ENCODE measurements at regions not wholly inside any gene's neighbourhood (a gene's known extent, or its start where the extent isn't known, plus 50 kb on each side); places are given as distances from the start of the nearest gene placed in this dataset.

- peaks cover 3% of the 10 kb centered on the region for H3K4me1 Mint-ChIP-seq (ENCODE audit: low read depth, unreplicated experiment)
Observed at GRCh38 chr6:164911151-164911550, 398.3 kb downstream of the C6orf118 start.

GRCh38 chr6:164906766-164907165 is 402.6 kb downstream of the C6orf118 start:
- H3K27ac Mint-ChIP-seq (ENCODE audit: unreplicated experiment), result no peak overlapping the region
- no peaks in the 10 kb centered on the region for H3K27me3 Mint-ChIP-seq (ENCODE audit: unreplicated experiment)
- no peak for TF ChIP-seq CTCF (IDR thresholded peaks at IDR 0.05; ENCODE audit: partially characterized antibody, unreplicated experiment)
- H3K9me3 Mint-ChIP-seq (ENCODE audit: unreplicated experiment), result no peaks in the 10 kb centered on the region
- H3K4me3 Mint-ChIP-seq (ENCODE audit: unreplicated experiment), result no peak overlapping the region
- no peaks in the 10 kb centered on the region for H3K36me3 Mint-ChIP-seq (ENCODE audit: unreplicated experiment)
- DNase-seq, result no peak
- peaks cover under 1% of the 10 kb centered on the region for H3K4me1 Mint-ChIP-seq (ENCODE audit: low read depth, unreplicated experiment)

More at GRCh38 chr6:164911151-164911550, 398.3 kb downstream of the C6orf118 start:
- Mint-ChIP-seq H3K9me3 (ENCODE audit: unreplicated experiment) (peaks cover 3% of the 10 kb centered on the region), H3K36me3 (ENCODE audit: unreplicated experiment) (no peaks in the 10 kb centered on the region), H3K27me3 (ENCODE audit: unreplicated experiment) (peaks cover 2% of the 10 kb centered on the region), H3K27ac (ENCODE audit: unreplicated experiment) (no peak overlapping the region), H3K4me3 (ENCODE audit: unreplicated experiment) (no peak overlapping the region)
- no peak for DNase-seq
- no peak for TF ChIP-seq CTCF (IDR thresholded peaks at IDR 0.05; ENCODE audit: partially characterized antibody, unreplicated experiment)

DNA sequence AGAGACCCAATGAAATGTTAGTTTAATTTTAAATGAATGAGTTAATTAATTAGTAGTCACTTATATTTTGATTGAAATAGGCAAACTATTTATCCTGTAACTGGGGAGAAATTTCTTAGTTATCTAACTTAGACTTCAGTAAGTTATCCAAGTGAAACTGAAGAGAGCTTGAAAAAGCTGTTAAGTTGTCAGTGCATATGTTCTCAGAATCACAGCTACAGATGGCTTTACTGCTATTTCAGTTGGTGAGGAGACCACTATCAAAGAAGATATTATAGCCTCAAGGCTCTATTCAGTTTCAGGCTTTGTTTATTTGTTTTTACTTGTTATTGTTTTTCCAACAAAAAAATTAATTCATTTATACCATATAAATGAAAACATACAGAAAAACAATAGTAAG is 404.1 kb downstream of the C6orf118 start:
- Mint-ChIP-seq H3K4me3 (ENCODE audit: unreplicated experiment) (no peak overlapping the region), H3K4me1 (ENCODE audit: low read depth, unreplicated experiment) (no peaks in the 10 kb centered on the region), H3K36me3 (ENCODE audit: unreplicated experiment) (no peaks in the 10 kb centered on the region), H3K27me3 (ENCODE audit: unreplicated experiment) (no peaks in the 10 kb centered on the region), H3K27ac (ENCODE audit: unreplicated experiment) (no peak overlapping the region), H3K9me3 (ENCODE audit: unreplicated experiment) (no peaks in the 10 kb centered on the region)
- no peak for TF ChIP-seq CTCF (IDR thresholded peaks at IDR 0.05; ENCODE audit: partially characterized antibody, unreplicated experiment)
- no peak for DNase-seq

DNA sequence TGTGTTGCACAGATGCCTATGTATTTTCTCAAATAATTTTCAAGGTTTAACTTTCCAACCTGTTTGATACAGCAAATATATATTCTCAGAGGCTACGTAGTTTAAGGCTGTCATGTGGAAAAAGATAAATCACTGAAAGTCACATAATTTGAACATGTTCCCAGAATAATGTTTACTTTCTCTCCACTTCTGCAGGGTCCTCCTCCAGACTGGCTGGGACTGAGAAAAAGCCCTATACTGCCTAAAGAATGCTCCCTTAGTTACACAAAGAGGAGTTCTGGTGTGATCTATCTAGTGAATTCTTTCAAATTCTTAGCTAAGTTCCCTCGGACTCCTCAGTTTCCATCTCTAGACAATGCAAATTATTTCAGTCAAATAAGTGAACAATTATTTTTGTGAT is 411.0 kb downstream of the C6orf118 start:
- no peak for DNase-seq
- H3K27me3 Mint-ChIP-seq (ENCODE audit: unreplicated experiment), result no peaks in the 10 kb centered on the region
- H3K4me1 Mint-ChIP-seq (ENCODE audit: low read depth, unreplicated experiment), result no peaks in the 10 kb centered on the region
- no peak overlapping the region for H3K27ac Mint-ChIP-seq (ENCODE audit: unreplicated experiment)
- no peak for TF ChIP-seq CTCF (IDR thresholded peaks at IDR 0.05; ENCODE audit: partially characterized antibody, unreplicated experiment)
- no peaks in the 10 kb centered on the region for H3K36me3 Mint-ChIP-seq (ENCODE audit: unreplicated experiment)
- no peak overlapping the region for H3K4me3 Mint-ChIP-seq (ENCODE audit: unreplicated experiment)
- H3K9me3 Mint-ChIP-seq (ENCODE audit: unreplicated experiment), result no peaks in the 10 kb centered on the region

- Mint-ChIP-seq H3K4me1 (ENCODE audit: low read depth, unreplicated experiment) (no peaks in the 10 kb centered on the region), H3K9me3 (ENCODE audit: unreplicated experiment) (no peaks in the 10 kb centered on the region), H3K27me3 (ENCODE audit: unreplicated experiment) (no peaks in the 10 kb centered on the region), H3K36me3 (ENCODE audit: unreplicated experiment) (no peaks in the 10 kb centered on the region), H3K27ac (ENCODE audit: unreplicated experiment) (no peak overlapping the region), H3K4me3 (ENCODE audit: unreplicated experiment) (no peak overlapping the region)
- peak; percentile 19 for TF ChIP-seq CTCF (IDR thresholded peaks at IDR 0.05; ENCODE audit: partially characterized antibody, unreplicated experiment)
- DNase-seq, result no peak
Observed at GRCh38 chr6:164897523-164898235, 411.7 kb downstream of the C6orf118 start.
